Astrocyte (in vitro differentiated cells and primary cell): ENCODE measurements at regions not wholly inside any gene's neighbourhood (a gene's known extent, or its start where the extent isn't known, plus 50 kb on each side); places are given as distances from the start of the nearest gene placed in this dataset.

Source experiments
- EZH2 ChIP-seq: IDR thresholded peaks from 2 replicates; pipeline ENCODE4 v1.6.1; 2012; ENCODE audit warnings: mild to moderate bottlenecking, low read length, inconsistent platforms; ENCODE audit not compliant: insufficient read depth
- TF ChIP-seq, protein P1 (sequence below): IDR thresholded peaks from 2 replicates; pipeline ENCODE4 v1.5.1; 2011; ENCODE audit warnings: low read depth, mild to moderate bottlenecking, inconsistent platforms, low read length, moderate library complexity; ENCODE audit not compliant: insufficient read depth

DNA sequence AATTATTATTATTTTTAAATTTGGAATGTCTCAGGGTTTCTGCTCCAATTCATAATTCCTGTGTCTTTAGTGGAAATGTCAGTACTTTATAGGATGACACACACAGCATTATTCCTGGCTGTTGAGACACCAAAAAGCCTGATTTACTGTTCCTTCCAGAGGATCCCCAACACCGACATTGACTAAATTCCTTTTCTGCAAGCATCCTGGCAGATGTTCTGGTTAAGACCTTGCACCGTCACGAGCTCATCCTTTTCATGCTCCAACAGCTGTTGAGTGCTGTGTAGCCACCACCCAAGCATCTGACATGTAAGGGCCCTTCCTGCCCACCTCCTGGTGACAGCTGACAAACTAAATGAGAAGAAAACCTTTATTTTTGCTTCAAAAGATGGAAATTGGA is 284.3 kb upstream of the SULF2 start:
- TF ChIP-seq, protein P1, sequence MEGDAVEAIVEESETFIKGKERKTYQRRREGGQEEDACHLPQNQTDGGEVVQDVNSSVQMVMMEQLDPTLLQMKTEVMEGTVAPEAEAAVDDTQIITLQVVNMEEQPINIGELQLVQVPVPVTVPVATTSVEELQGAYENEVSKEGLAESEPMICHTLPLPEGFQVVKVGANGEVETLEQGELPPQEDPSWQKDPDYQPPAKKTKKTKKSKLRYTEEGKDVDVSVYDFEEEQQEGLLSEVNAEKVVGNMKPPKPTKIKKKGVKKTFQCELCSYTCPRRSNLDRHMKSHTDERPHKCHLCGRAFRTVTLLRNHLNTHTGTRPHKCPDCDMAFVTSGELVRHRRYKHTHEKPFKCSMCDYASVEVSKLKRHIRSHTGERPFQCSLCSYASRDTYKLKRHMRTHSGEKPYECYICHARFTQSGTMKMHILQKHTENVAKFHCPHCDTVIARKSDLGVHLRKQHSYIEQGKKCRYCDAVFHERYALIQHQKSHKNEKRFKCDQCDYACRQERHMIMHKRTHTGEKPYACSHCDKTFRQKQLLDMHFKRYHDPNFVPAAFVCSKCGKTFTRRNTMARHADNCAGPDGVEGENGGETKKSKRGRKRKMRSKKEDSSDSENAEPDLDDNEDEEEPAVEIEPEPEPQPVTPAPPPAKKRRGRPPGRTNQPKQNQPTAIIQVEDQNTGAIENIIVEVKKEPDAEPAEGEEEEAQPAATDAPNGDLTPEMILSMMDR, result no peak
- TF ChIP-seq EZH2, result no peak
